Ovary (tissue), 7 donors: ENCODE measurements at regions not wholly inside any gene's neighbourhood (a gene's known extent, or its start where the extent isn't known, plus 50 kb on each side); places are given as distances from the start of the nearest gene placed in this dataset.
"Not testable (repeated sequence)": the region's sequence is repeated elsewhere in the genome, so short reads cannot be mapped to it uniquely, and the experiment has no call there.

Source experiments
- DNase-seq, 5 donors: peaks; one replicate each; pipeline ENCODE4 v3.0.0-alpha.2; 2019 to 2020
- H3K27ac ChIP-seq, 2 donors: fragments of 200-600 bp; one replicate each; pipeline versions ENCODE4 v1.5.1 to v1.8.0; 2019 to 2022
- H3K27me3 ChIP-seq: fragments of 200-600 bp; one replicate; pipeline ENCODE4 v1.8.0; 2022
- H3K36me3 ChIP-seq: fragments of 200-600 bp; sonication (generic); one replicate; pipeline ENCODE4 v1.5.1; 2019
- H3K4me1 ChIP-seq: one replicate; pipeline ENCODE4 v1.8.1; 2013; ENCODE audit warnings: mild to moderate bottlenecking, moderate library complexity; ENCODE audit not compliant: insufficient read depth
- H3K4me3 ChIP-seq: fragments of 200-600 bp; sonication (generic); one replicate; pipeline ENCODE4 v1.5.1; 2017
- H3K9me3 ChIP-seq, 2 donors: fragments of 200-600 bp in 1 of 2; sonication (generic) in 1 of 2; one replicate each; pipeline versions ENCODE4 v1.5.1 to v1.8.1; 2013 to 2019; ENCODE audit warnings: mild to moderate bottlenecking in 1 of 2, moderate library complexity in 1 of 2
- EP300 ChIP-seq: sonication (generic); formaldehyde crosslinking; IDR thresholded peaks from one replicate; pipeline ENCODE4 v1.6.1; 2017; ENCODE audit warnings: antibody characterized with exemption
- POLR2A ChIP-seq: fragments of 450-650 bp; IDR thresholded peaks from one replicate; pipeline ENCODE4 v1.6.1; 2017; ENCODE audit warnings: antibody characterized with exemption, mild to moderate bottlenecking, moderate library complexity
- WGBS, 3 donors: extraction: QIAGEN DNeasy Blood & Tissue Kit in 1 of 3; methylation state at CpG; one replicate each; pipeline versions ENCODE4 v1.1.5 to v1.1.7; 2013 to 2017; 5-methylcytosine and 5-hydroxymethylcytosine counted together
- intact Hi-C, 4 donors: fragments of 100-400 bp; cut with DNase I; formaldehyde crosslinking; loops; one replicate each; pipeline versions ENCODE4 v1.11.0 to v1.15.1; 2022 to 2023
- TF ChIP-seq, protein P1 (sequence below), 3 donors: fragments of 450-650 bp in 2 of 3; fragments of 200-600 bp in 1 of 3; IDR thresholded peaks; one replicate each; pipeline versions ENCODE4 v1.5.1 to v1.8.0; 2016 to 2022; ENCODE audit warnings: antibody characterized with exemption in 3 of 3, mild to moderate bottlenecking in 1 of 3
- donor health status: DM: no; HTN: no; CAD: no; lungs with moderate emphysema.
- donor health status: DM: no; HTN: no; CAD: no.
- donor health status: Bipolar disorder and iron deficiency.
- donor health status: DM: no; HTN: no; CAD: no.
- donor health status: DM: yes; HTN: yes; CAD: no.

DNA sequence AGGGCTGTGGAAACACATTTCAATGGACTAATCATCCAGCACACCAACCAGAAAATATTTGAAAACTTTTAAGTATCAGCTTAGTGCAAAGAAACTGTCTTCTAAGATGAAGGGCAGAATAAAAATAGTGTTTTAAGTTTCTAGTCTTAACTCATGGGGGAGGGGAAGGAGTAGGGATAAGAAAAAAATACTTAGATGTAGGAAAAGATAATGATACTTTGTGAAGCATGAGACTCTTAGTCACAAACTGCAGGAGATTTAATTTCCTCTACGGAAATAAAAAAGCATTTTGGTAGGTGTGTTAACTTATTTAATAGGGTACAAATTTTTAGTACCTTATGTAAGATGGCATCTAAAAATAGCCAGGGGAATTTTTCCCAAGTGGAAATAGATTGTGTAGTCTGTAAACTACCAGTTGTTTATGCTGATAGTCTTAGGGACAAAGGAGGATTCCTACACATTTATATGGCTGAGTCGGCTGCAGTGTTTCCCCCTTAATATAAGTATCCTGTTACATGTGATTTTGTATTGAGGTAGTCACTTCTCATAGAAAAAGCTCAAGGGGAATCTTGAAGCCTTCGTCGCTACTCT is 78.2 kb upstream of the GBE1 start:
- TF ChIP-seq, protein P1, sequence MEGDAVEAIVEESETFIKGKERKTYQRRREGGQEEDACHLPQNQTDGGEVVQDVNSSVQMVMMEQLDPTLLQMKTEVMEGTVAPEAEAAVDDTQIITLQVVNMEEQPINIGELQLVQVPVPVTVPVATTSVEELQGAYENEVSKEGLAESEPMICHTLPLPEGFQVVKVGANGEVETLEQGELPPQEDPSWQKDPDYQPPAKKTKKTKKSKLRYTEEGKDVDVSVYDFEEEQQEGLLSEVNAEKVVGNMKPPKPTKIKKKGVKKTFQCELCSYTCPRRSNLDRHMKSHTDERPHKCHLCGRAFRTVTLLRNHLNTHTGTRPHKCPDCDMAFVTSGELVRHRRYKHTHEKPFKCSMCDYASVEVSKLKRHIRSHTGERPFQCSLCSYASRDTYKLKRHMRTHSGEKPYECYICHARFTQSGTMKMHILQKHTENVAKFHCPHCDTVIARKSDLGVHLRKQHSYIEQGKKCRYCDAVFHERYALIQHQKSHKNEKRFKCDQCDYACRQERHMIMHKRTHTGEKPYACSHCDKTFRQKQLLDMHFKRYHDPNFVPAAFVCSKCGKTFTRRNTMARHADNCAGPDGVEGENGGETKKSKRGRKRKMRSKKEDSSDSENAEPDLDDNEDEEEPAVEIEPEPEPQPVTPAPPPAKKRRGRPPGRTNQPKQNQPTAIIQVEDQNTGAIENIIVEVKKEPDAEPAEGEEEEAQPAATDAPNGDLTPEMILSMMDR (IDR thresholded peaks at IDR 0.05), result no peak
- no peak for TF ChIP-seq EP300
- no peak for TF ChIP-seq POLR2A
- no peak overlapping the region for H3K4me3 ChIP-seq
- WGBS, 3 donors, result 74 to 78% (median 77%) methylated on average over 4 of the region's 4 CpGs
- no peak for DNase-seq
- no peak overlapping the region for H3K27ac ChIP-seq
- no peaks in the 10 kb centered on the region for H3K36me3 ChIP-seq
- intact Hi-C loops, result no loop called here
- H3K27me3 ChIP-seq, result no peaks in the 10 kb centered on the region
- H3K9me3 ChIP-seq, result no peaks in the 10 kb centered on the region
- no peaks in the 10 kb centered on the region for H3K4me1 ChIP-seq

DNA sequence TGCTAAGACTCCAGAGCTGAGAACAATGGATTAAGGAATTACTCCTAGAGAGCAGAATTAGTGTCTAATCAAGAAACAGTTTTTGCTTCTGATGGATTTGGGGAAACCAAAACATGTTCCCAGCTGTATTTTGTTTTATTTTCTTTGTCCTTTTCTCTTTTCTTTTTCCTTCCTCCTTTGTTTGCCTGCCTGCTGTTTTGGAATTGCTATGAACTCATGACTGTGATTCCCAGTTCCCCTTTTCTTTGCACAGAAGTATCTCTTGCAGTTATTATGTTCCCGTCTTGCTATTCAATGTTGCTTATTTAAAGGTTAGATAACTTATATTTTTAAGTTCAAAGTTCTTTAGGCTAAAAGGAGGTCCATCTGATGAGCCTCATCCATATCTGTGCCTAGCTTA is 77.0 kb upstream of the GBE1 start:
- TF ChIP-seq, protein P1 (IDR thresholded peaks at IDR 0.05), result no peak
- TF ChIP-seq POLR2A, result no peak
- TF ChIP-seq EP300, result no peak
- H3K4me1 ChIP-seq, result no peaks in the 10 kb centered on the region
- no peak overlapping the region for H3K27ac ChIP-seq
- no peaks in the 10 kb centered on the region for H3K9me3 ChIP-seq
- intact Hi-C loops, result no loop called here
- no peaks in the 10 kb centered on the region for H3K36me3 ChIP-seq
- H3K4me3 ChIP-seq, result no peak overlapping the region
- DNase-seq, result no peak
- no peaks in the 10 kb centered on the region for H3K27me3 ChIP-seq
- WGBS, 3 donors, result 41 to 65% (median 50%) methylated on average over 1 of the region's 1 CpG

DNA sequence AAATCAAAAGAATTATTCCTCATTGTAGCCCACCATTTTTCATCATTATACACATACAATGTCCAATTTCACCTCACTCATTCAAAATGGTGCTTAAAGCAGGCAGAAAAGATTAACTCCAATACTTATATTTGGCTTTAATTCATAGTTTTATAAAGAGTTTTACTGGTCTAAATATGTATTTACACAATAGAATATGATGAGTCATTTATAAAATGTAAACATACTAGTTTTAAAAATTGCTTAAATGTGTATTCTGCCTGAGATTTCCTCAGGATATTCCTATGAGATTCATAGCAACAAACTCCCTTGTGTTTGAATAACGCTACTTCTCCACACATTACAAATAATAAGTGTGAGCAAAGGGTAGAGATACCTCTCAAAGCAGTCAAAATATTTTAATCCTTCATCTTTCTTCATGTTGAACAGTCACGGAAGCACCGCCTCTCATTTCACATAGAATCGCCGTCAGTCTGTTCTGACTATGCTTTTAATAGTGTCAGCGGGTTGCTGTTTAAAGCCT is 75.7 kb upstream of the GBE1 start:
- no peak overlapping the region for H3K27ac ChIP-seq
- TF ChIP-seq, protein P1 (IDR thresholded peaks at IDR 0.05), result no peak
- TF ChIP-seq POLR2A (no peak), EP300 (no peak)
- 63 to 83% (median 74%) methylated on average over 6 of the region's 6 CpGs for WGBS, 3 donors
- no peaks in the 10 kb centered on the region for H3K9me3 ChIP-seq
- intact Hi-C loops, result no loop called here
- no peaks in the 10 kb centered on the region for H3K27me3 ChIP-seq
- H3K36me3 ChIP-seq, result no peaks in the 10 kb centered on the region
- no peak for DNase-seq
- no peaks in the 10 kb centered on the region for H3K4me1 ChIP-seq
- no peak overlapping the region for H3K4me3 ChIP-seq

- H3K4me1 ChIP-seq, result no peaks in the 10 kb centered on the region
- intact Hi-C loops, result no loop called here
- no peaks in the 10 kb centered on the region for H3K9me3 ChIP-seq
- H3K36me3 ChIP-seq, result no peaks in the 10 kb centered on the region
- no peak for DNase-seq
- TF ChIP-seq POLR2A (no peak), EP300 (no peak)
- TF ChIP-seq, protein P1 (IDR thresholded peaks at IDR 0.05), result no peak
- no peaks in the 10 kb centered on the region for H3K27me3 ChIP-seq
- H3K27ac ChIP-seq, result no peak overlapping the region
- H3K4me3 ChIP-seq, result no peak overlapping the region
These were observed 68.5 kb upstream of the GBE1 start for GRCh38 chr3:81829937-81830336.

DNA sequence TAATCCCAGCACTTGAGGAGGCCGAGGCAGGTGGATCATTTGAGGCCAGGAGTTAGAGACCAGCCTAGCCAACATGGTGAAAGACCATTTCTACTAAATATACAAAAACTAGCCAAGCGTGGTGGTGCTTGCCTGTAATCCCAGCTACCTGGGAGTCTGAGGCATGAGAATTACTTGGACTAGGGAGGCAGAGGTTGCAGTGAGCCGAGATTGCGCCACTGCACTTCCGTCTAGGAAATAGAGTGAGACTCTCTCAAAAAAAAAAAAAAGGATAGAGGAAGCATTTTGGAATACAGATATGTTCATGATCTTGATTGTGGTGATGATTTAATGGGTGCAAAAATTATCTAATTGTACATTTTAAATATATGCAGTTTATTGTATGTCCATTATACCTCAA is 67.8 kb upstream of the GBE1 start:
- H3K27ac ChIP-seq, intact Hi-C loops, DNase-seq, H3K27me3 ChIP-seq, H3K4me1 ChIP-seq, H3K36me3 ChIP-seq, H3K4me3 ChIP-seq, H3K9me3 ChIP-seq: not testable (repeated sequence)
- WGBS, 3 donors, result 90 to 91% (median 91%) methylated on average over 5 of the region's 5 CpGs
